ENCODE measurements at regions not wholly inside any gene's neighbourhood (a gene's known extent, or its start where the extent isn't known, plus 50 kb on each side); places are given as distances from the start of the nearest gene placed in this dataset.

DNA sequence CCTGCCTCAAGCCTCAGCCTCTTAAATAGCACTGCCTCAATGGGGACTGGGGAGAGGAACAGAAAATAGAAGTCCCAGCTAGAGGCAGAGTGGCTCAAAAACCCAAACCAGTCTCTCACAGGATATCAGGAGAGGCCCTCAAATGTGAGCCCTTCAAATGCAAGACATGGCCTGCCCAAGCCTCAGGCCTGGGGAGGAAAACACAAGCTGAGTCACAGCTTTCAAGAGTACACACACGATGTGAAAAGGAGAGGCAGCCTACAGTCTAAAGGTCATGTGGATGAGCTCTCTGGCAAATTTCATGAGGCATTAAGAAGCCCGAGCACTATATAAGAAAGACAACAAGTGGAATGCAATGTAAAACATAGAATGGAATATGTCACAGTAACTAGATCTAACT is 316.6 kb upstream of the MEX3C start:
- Histone ChIP-seq H3K27ac (replicated peaks) (no peak overlapping the region), H3K27me3 (ENCODE audit: insufficient read depth, poor library complexity, severe bottlenecking) (no peaks in the 10 kb centered on the region), H3K4me3 (replicated peaks; ENCODE audit: insufficient read depth, low read length) (no peak overlapping the region)
- TF ChIP-seq SPI1 (IDR thresholded peaks at IDR 0.05; ENCODE audit: borderline replicate concordance, low read depth): no peak
- no peak for TF ChIP-seq POLR2AphosphoS5 (IDR thresholded peaks at IDR 0.05; ENCODE audit: low read depth)
- TF ChIP-seq REST (IDR thresholded peaks at IDR 0.05; ENCODE audit: insufficient replicate concordance, low read depth): no peak
- TF ChIP-seq, protein P1, sequence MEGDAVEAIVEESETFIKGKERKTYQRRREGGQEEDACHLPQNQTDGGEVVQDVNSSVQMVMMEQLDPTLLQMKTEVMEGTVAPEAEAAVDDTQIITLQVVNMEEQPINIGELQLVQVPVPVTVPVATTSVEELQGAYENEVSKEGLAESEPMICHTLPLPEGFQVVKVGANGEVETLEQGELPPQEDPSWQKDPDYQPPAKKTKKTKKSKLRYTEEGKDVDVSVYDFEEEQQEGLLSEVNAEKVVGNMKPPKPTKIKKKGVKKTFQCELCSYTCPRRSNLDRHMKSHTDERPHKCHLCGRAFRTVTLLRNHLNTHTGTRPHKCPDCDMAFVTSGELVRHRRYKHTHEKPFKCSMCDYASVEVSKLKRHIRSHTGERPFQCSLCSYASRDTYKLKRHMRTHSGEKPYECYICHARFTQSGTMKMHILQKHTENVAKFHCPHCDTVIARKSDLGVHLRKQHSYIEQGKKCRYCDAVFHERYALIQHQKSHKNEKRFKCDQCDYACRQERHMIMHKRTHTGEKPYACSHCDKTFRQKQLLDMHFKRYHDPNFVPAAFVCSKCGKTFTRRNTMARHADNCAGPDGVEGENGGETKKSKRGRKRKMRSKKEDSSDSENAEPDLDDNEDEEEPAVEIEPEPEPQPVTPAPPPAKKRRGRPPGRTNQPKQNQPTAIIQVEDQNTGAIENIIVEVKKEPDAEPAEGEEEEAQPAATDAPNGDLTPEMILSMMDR (IDR thresholded peaks at IDR 0.05; ENCODE audit: insufficient read depth, low read length): no peak
- TF ChIP-seq GABPA (IDR thresholded peaks at IDR 0.05; ENCODE audit: low read depth): no peak
- DNase-seq (ENCODE audit: low read depth in 1 of 2, low spot score in 1 of 2): no peak

DNA sequence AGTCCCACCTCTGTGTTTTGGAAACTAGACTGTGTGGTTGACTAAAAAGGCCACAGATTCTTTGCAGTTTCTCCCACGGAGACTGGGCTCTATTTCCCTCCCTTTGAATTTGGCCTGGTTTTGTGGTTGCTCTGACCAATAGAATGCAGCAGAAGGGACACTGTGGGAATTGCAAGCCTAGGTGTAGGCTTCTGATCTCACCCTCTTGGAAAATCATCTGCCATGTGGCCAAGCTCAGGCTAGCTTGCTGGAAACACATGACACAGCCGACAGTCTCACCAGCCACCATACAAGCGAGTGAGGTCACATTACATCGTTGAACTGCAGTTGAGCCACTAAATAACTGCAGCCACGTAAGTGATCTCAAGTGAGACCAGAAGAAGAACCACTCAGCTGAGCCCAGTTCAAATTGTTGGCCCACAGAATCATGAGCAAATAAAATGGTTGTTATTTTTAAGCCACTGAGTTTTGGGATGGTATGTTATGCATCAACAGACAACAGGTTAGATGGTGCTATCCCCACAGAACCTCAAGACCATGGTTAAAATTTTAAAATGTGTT is 319.1 kb upstream of the MEX3C start:
- no peak overlapping the region for H3K27ac ChIP-seq (replicated peaks)
- no peak for DNase-seq (ENCODE audit: low read depth in 1 of 2, low spot score in 1 of 2)
- no peak for TF ChIP-seq SPI1 (IDR thresholded peaks at IDR 0.05; ENCODE audit: borderline replicate concordance, low read depth)
- TF ChIP-seq REST (IDR thresholded peaks at IDR 0.05; ENCODE audit: insufficient replicate concordance, low read depth): no peak
- no peak for TF ChIP-seq POLR2AphosphoS5 (IDR thresholded peaks at IDR 0.05; ENCODE audit: low read depth)
- TF ChIP-seq GABPA (IDR thresholded peaks at IDR 0.05; ENCODE audit: low read depth): no peak
- TF ChIP-seq, protein P1 (IDR thresholded peaks at IDR 0.05; ENCODE audit: insufficient read depth, low read length): no peak

DNA sequence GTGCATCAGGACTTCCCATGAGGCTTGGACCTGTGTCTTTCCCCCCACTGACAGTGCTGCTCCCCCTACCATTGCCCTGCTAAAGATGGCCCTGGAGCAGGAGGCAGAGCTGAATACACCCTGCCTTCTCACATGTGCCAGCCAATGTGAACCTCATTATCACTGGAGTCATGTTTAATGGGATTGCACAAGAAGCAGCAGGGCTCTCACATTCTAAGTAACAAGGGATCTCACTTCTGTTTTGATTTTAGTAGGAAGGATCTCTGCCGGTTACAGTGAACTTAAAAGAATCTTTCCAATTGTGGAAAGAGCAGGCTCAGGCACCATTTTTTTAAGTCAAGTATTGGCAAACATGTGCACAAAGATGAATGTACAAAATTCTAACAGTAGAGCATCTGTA is 322.1 kb upstream of the MEX3C start:
- Histone ChIP-seq H3K27me3 (ENCODE audit: insufficient read depth, poor library complexity, severe bottlenecking) (no peaks in the 10 kb centered on the region), H3K27ac (replicated peaks) (no peak overlapping the region), H3K4me3 (replicated peaks; ENCODE audit: insufficient read depth, low read length) (no peak overlapping the region)
- TF ChIP-seq SPI1 (IDR thresholded peaks at IDR 0.05; ENCODE audit: borderline replicate concordance, low read depth) (no peak), REST (IDR thresholded peaks at IDR 0.05; ENCODE audit: insufficient replicate concordance, low read depth) (no peak), POLR2AphosphoS5 (IDR thresholded peaks at IDR 0.05; ENCODE audit: low read depth) (no peak)
- DNase-seq (ENCODE audit: low read depth in 1 of 2, low spot score in 1 of 2): no peak

More for the DNA sequence above, 319.1 kb upstream of the MEX3C start:
- Histone ChIP-seq H3K4me3 (replicated peaks; ENCODE audit: insufficient read depth, low read length) (no peak overlapping the region), H3K27me3 (ENCODE audit: insufficient read depth, poor library complexity, severe bottlenecking) (no peaks in the 10 kb centered on the region)

Measured in HL-60 (cell line).